Ascending aorta (tissue), 2 donors: ENCODE measurements at regions not wholly inside any gene's neighbourhood (a gene's known extent, or its start where the extent isn't known, plus 50 kb on each side); places are given as distances from the start of the nearest gene placed in this dataset.
A peak's percentile ranks its signal among the peaks of the same experiment; 100 is the strongest.
"Not testable (repeated sequence)": the region's sequence is repeated elsewhere in the genome, so short reads cannot be mapped to it uniquely, and the experiment has no call there.

Experiments used
- DNase-seq, 2 donors: peaks; one replicate each; pipeline ENCODE4 v3.0.0-alpha.2; 2019; ENCODE audit warnings: low spot score in 2 of 2
- H3K27ac ChIP-seq, 2 donors: fragments of 200-600 bp; sonication (generic); one replicate each; pipeline ENCODE4 v1.5.1; 2016 to 2017; ENCODE audit warnings: mild to moderate bottlenecking in 1 of 2
- H3K27me3 ChIP-seq: fragments of 200-600 bp; sonication (generic); one replicate; pipeline ENCODE4 v1.5.1; 2017
- H3K36me3 ChIP-seq, 2 donors: fragments of 200-600 bp; sonication (generic); one replicate each; pipeline ENCODE4 v1.5.1; 2016
- H3K4me1 ChIP-seq, 2 donors: fragments of 200-600 bp; sonication (generic); one replicate each; pipeline ENCODE4 v1.5.1; 2016 to 2017; ENCODE audit warnings: mild to moderate bottlenecking in 1 of 2
- H3K4me3 ChIP-seq, 2 donors: fragments of 200-600 bp; sonication (generic); one replicate each; pipeline ENCODE4 v1.5.1; 2016 to 2017; ENCODE audit warnings: mild to moderate bottlenecking in 1 of 2
- H3K9me3 ChIP-seq, 2 donors: fragments of 200-600 bp; sonication (generic); one replicate each; pipeline ENCODE4 v1.5.1; 2016
- CTCF ChIP-seq, 3 experiments: fragments of 200-600 bp in 2 of 3; fragments of 450-650 bp in 1 of 3; sonication (generic) in 2 of 3; IDR thresholded peaks; one replicate each; pipeline ENCODE4 v1.5.1; 2016 to 2019; ENCODE audit warnings: antibody characterized with exemption in 3 of 3, mild to moderate bottlenecking in 1 of 3, moderate library complexity in 1 of 3
- intact Hi-C: fragments of 100-400 bp; cut with DNase I; formaldehyde crosslinking; loops from one replicate; pipeline ENCODE4 v1.15.1; 2023

- intact Hi-C loops, result no loop called here
- Histone ChIP-seq H3K9me3 (peaks cover 1 to 5% of the 10 kb centered on the region in 2 donors), H3K27me3 (no peaks in the 10 kb centered on the region), H3K4me1 (no peaks in the 10 kb centered on the region), H3K27ac (no peak overlapping the region), H3K4me3 (no peak overlapping the region), H3K36me3 (no peaks in the 10 kb centered on the region)
- DNase-seq, result peak in 1 of 2 donors; percentile 58
- TF ChIP-seq CTCF (IDR thresholded peaks at IDR 0.05), result no peak
Measured at GRCh38 chr16:10297341-10298006, 88.4 kb upstream of the ATF7IP2 start.

- no peaks in the 10 kb centered on the region for H3K4me1 ChIP-seq
- DNase-seq, result no peak
- H3K36me3 ChIP-seq, result no peaks in the 10 kb centered on the region
- no peak overlapping the region for H3K4me3 ChIP-seq
- TF ChIP-seq CTCF (IDR thresholded peaks at IDR 0.05), result no peak
- H3K27ac ChIP-seq, result no peak overlapping the region
- no peaks in the 10 kb centered on the region for H3K9me3 ChIP-seq
- intact Hi-C loops, result no loop called here
- H3K27me3 ChIP-seq, result no peaks in the 10 kb centered on the region
Measured at GRCh38 chr16:10300905-10301304, 85.0 kb upstream of the ATF7IP2 start.

- H3K27me3 ChIP-seq, H3K27ac ChIP-seq, H3K4me1 ChIP-seq, intact Hi-C loops, H3K9me3 ChIP-seq, DNase-seq, H3K4me3 ChIP-seq, H3K36me3 ChIP-seq: not testable (repeated sequence)
Measured at GRCh38 chr16:10301547-10301946, 84.3 kb upstream of the ATF7IP2 start.

GRCh38 chr16:10305912-10306311 is 79.9 kb upstream of the ATF7IP2 start:
- intact Hi-C loops, result no loop called here
- no peak for TF ChIP-seq CTCF (IDR thresholded peaks at IDR 0.05)
- H3K4me3 ChIP-seq, result no peak overlapping the region
- H3K27me3 ChIP-seq, result no peaks in the 10 kb centered on the region
- no peak for DNase-seq
- H3K4me1 ChIP-seq, result no peaks in the 10 kb centered on the region
- H3K9me3 ChIP-seq, result no peaks in the 10 kb centered on the region
- no peak overlapping the region for H3K27ac ChIP-seq
- H3K36me3 ChIP-seq, result no peaks in the 10 kb centered on the region

- no peaks in the 10 kb centered on the region for H3K4me1 ChIP-seq
- intact Hi-C loops, result no loop called here
- TF ChIP-seq CTCF (IDR thresholded peaks at IDR 0.05), result no peak
- no peaks in the 10 kb centered on the region for H3K36me3 ChIP-seq
- H3K4me3 ChIP-seq, result no peak overlapping the region
- no peak for DNase-seq
- H3K9me3 ChIP-seq, result no peaks in the 10 kb centered on the region
- H3K27ac ChIP-seq, result no peak overlapping the region
- no peaks in the 10 kb centered on the region for H3K27me3 ChIP-seq
Measured at GRCh38 chr16:10308305-10309193, 77.3 kb upstream of the ATF7IP2 start.

GRCh38 chr16:10309271-10309932 is 76.5 kb upstream of the ATF7IP2 start:
- no peak for DNase-seq
- no peaks in the 10 kb centered on the region for H3K4me1 ChIP-seq
- H3K36me3 ChIP-seq, result no peaks in the 10 kb centered on the region
- intact Hi-C loops, result no loop called here
- no peaks in the 10 kb centered on the region for H3K9me3 ChIP-seq
- H3K4me3 ChIP-seq, result no peak overlapping the region
- no peaks in the 10 kb centered on the region for H3K27me3 ChIP-seq
- H3K27ac ChIP-seq, result no peak overlapping the region
- no peak for TF ChIP-seq CTCF (IDR thresholded peaks at IDR 0.05)
